ENCODE measurements at regions not wholly inside any gene's neighbourhood (a gene's known extent, or its start where the extent isn't known, plus 50 kb on each side); places are given as distances from the start of the nearest gene placed in this dataset.

- Histone ChIP-seq H2BK12ac (ENCODE audit: low read length) (no peak overlapping the region), H3K18ac (ENCODE audit: low read length) (no peak overlapping the region), H4K91ac (ENCODE audit: low read depth, low read length) (no peak overlapping the region), H3K4ac (ENCODE audit: low read depth, low read length) (no peak overlapping the region), H3K23ac (ENCODE audit: low read length) (no peak overlapping the region), H2BK5ac (ENCODE audit: low read depth, low read length, poor library complexity) (no peak overlapping the region), H4K8ac (ENCODE audit: low read depth, low read length) (no peak overlapping the region), H2BK120ac (ENCODE audit: insufficient read depth, low read length, poor library complexity) (no peak overlapping the region), H2AFZ (ENCODE audit: insufficient read depth, low read length, poor library complexity) (no peak overlapping the region), H3K4me3 (ENCODE audit: low read depth, low read length) (no peak overlapping the region), H3K4me1 (ENCODE audit: control insufficient read depth in 1 of 2, insufficient read depth in 2 of 2, low read length in 2 of 2) (peaks cover 0 to 2% of the 10 kb centered on the region in 2 experiments), H3K4me2 (ENCODE audit: low read length) (no peak overlapping the region), H3K9ac (ENCODE audit: low read length) (no peak overlapping the region), H2AK5ac (ENCODE audit: low read length) (no peak overlapping the region), H3K27me3 (ENCODE audit: insufficient read depth, low read length) (no peaks in the 10 kb centered on the region), H3K79me1 (ENCODE audit: low read length) (no peaks in the 10 kb centered on the region), H3K14ac (ENCODE audit: low read length) (no peak overlapping the region), H3K79me2 (ENCODE audit: control insufficient read depth, insufficient read depth, low read length, poor library complexity) (no peaks in the 10 kb centered on the region), H3K36me3 (ENCODE audit: control insufficient read depth in 1 of 2, insufficient read depth in 2 of 2, low read length in 2 of 2) (no peaks in the 10 kb centered on the region), H3K9me3 (ENCODE audit: insufficient read depth, low read depth, low read length) (no peaks in the 10 kb centered on the region), H4K12ac (ENCODE audit: low read depth, low read length) (no peak overlapping the region), H3K27ac (ENCODE audit: low read depth, low read length) (no peak overlapping the region)
- DNase-seq: no peak
- no CpG with 5 or more reads among the region's 7 CpGs for WGBS (ENCODE audit: extremely low coverage, insufficient coverage, insufficient read length)
These were observed 147.6 kb upstream of the TNR start for GRCh38 chr1:175890958-175891357.

GRCh38 chr1:175889848-175890247 is 146.5 kb upstream of the TNR start:
- Histone ChIP-seq H3K23ac (ENCODE audit: low read length) (no peak overlapping the region), H3K4me3 (ENCODE audit: low read depth, low read length) (no peak overlapping the region), H3K4me1 (ENCODE audit: control insufficient read depth in 1 of 2, insufficient read depth in 2 of 2, low read length in 2 of 2) (peaks cover 2 to 4% of the 10 kb centered on the region in 2 experiments), H3K79me2 (ENCODE audit: control insufficient read depth, insufficient read depth, low read length, poor library complexity) (no peaks in the 10 kb centered on the region), H3K27me3 (ENCODE audit: insufficient read depth, low read length) (no peaks in the 10 kb centered on the region), H3K4me2 (ENCODE audit: low read length) (no peak overlapping the region), H3K36me3 (ENCODE audit: control insufficient read depth in 1 of 2, insufficient read depth in 2 of 2, low read length in 2 of 2) (no peaks in the 10 kb centered on the region), H3K79me1 (ENCODE audit: low read length) (peaks cover 1% of the 10 kb centered on the region), H4K8ac (ENCODE audit: low read depth, low read length) (no peak overlapping the region), H2AK5ac (ENCODE audit: low read length) (no peak overlapping the region), H3K4ac (ENCODE audit: low read depth, low read length) (no peak overlapping the region), H3K18ac (ENCODE audit: low read length) (no peak overlapping the region), H2BK120ac (ENCODE audit: insufficient read depth, low read length, poor library complexity) (no peak overlapping the region), H3K14ac (ENCODE audit: low read length) (no peak overlapping the region), H2BK12ac (ENCODE audit: low read length) (no peak overlapping the region), H3K27ac (ENCODE audit: low read depth, low read length) (no peak overlapping the region), H4K91ac (ENCODE audit: low read depth, low read length) (no peak overlapping the region), H3K9ac (ENCODE audit: low read length) (no peak overlapping the region), H2BK5ac (ENCODE audit: low read depth, low read length, poor library complexity) (no peak overlapping the region), H3K9me3 (ENCODE audit: insufficient read depth, low read depth, low read length) (no peaks in the 10 kb centered on the region), H2AFZ (ENCODE audit: insufficient read depth, low read length, poor library complexity) (no peak overlapping the region), H4K12ac (ENCODE audit: low read depth, low read length) (no peak overlapping the region)
- DNase-seq: peak; percentile 77 to 91
- no CpG with 5 or more reads among the region's 2 CpGs for WGBS (ENCODE audit: extremely low coverage, insufficient coverage, insufficient read length)

DNA sequence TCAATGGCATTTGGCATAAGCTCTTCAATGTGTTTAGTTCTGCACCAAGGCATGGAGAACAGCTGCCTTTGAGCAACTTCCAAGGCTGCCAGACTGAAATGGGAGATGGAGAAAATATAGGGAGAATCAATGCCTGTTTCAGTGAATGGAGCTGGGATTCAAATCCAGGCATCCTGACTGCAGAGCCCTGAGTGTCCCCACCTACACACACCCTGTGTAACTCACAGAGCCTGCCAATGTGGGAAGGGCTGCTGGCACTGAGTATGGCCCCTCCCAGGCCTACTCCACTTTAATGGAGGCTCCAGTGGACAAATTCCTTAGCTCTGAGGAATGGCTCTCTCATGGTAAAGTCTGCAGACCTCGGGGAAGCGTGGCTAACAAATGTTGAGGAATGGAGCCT is 145.6 kb upstream of the TNR start:
- no peak overlapping the region for H3K23ac ChIP-seq (ENCODE audit: low read length)
- DNase-seq: no peak
- no peak overlapping the region for H2BK12ac ChIP-seq (ENCODE audit: low read length)
- peaks cover 2 to 4% of the 10 kb centered on the region in 2 experiments for H3K4me1 ChIP-seq (ENCODE audit: control insufficient read depth in 1 of 2, insufficient read depth in 2 of 2, low read length in 2 of 2)
- no CpG with 5 or more reads among the region's 2 CpGs for WGBS (ENCODE audit: extremely low coverage, insufficient coverage, insufficient read length)
- peaks cover 1% of the 10 kb centered on the region for H3K79me1 ChIP-seq (ENCODE audit: low read length)
- H3K4me3 ChIP-seq (ENCODE audit: low read depth, low read length): no peak overlapping the region
- no peaks in the 10 kb centered on the region for H3K79me2 ChIP-seq (ENCODE audit: control insufficient read depth, insufficient read depth, low read length, poor library complexity)
- no peak overlapping the region for H4K91ac ChIP-seq (ENCODE audit: low read depth, low read length)
- no peak overlapping the region for H3K14ac ChIP-seq (ENCODE audit: low read length)
- H2AFZ ChIP-seq (ENCODE audit: insufficient read depth, low read length, poor library complexity): no peak overlapping the region
- no peak overlapping the region for H2AK5ac ChIP-seq (ENCODE audit: low read length)
- no peak overlapping the region for H2BK120ac ChIP-seq (ENCODE audit: insufficient read depth, low read length, poor library complexity)
- no peak overlapping the region for H2BK5ac ChIP-seq (ENCODE audit: low read depth, low read length, poor library complexity)
- no peak overlapping the region for H3K18ac ChIP-seq (ENCODE audit: low read length)
- H3K9me3 ChIP-seq (ENCODE audit: insufficient read depth, low read depth, low read length): no peaks in the 10 kb centered on the region
- H3K27ac ChIP-seq (ENCODE audit: low read depth, low read length): no peak overlapping the region
- H3K4me2 ChIP-seq (ENCODE audit: low read length): no peak overlapping the region
- H3K4ac ChIP-seq (ENCODE audit: low read depth, low read length): no peak overlapping the region
- H4K12ac ChIP-seq (ENCODE audit: low read depth, low read length): no peak overlapping the region
- no peak overlapping the region for H4K8ac ChIP-seq (ENCODE audit: low read depth, low read length)
- no peak overlapping the region for H3K9ac ChIP-seq (ENCODE audit: low read length)
- H3K27me3 ChIP-seq (ENCODE audit: insufficient read depth, low read length): no peaks in the 10 kb centered on the region
- H3K36me3 ChIP-seq (ENCODE audit: control insufficient read depth in 1 of 2, insufficient read depth in 2 of 2, low read length in 2 of 2): no peaks in the 10 kb centered on the region

- Histone ChIP-seq H4K8ac (ENCODE audit: low read depth, low read length) (no peak overlapping the region), H3K36me3 (ENCODE audit: control insufficient read depth in 1 of 2, insufficient read depth in 2 of 2, low read length in 2 of 2) (no peaks in the 10 kb centered on the region), H3K4me2 (ENCODE audit: low read length) (peak overlapping the region; percentile 10), H3K27ac (ENCODE audit: low read depth, low read length) (no peak overlapping the region), H3K18ac (ENCODE audit: low read length) (no peak overlapping the region), H3K9me3 (ENCODE audit: insufficient read depth, low read depth, low read length) (no peaks in the 10 kb centered on the region), H3K4ac (ENCODE audit: low read depth, low read length) (no peak overlapping the region), H3K4me3 (ENCODE audit: low read depth, low read length) (no peak overlapping the region), H3K79me2 (ENCODE audit: control insufficient read depth, insufficient read depth, low read length, poor library complexity) (no peaks in the 10 kb centered on the region), H3K23ac (ENCODE audit: low read length) (no peak overlapping the region), H4K91ac (ENCODE audit: low read depth, low read length) (no peak overlapping the region), H3K14ac (ENCODE audit: low read length) (no peak overlapping the region), H2BK120ac (ENCODE audit: insufficient read depth, low read length, poor library complexity) (no peak overlapping the region), H4K12ac (ENCODE audit: low read depth, low read length) (no peak overlapping the region), H2BK12ac (ENCODE audit: low read length) (no peak overlapping the region), H2BK5ac (ENCODE audit: low read depth, low read length, poor library complexity) (no peak overlapping the region), H3K4me1 (ENCODE audit: control insufficient read depth in 1 of 2, insufficient read depth in 2 of 2, low read length in 2 of 2) (peaks cover 2 to 4% of the 10 kb centered on the region in 2 experiments), H3K9ac (ENCODE audit: low read length) (no peak overlapping the region), H2AK5ac (ENCODE audit: low read length) (no peak overlapping the region), H3K79me1 (ENCODE audit: low read length) (peaks cover 1% of the 10 kb centered on the region), H2AFZ (ENCODE audit: insufficient read depth, low read length, poor library complexity) (no peak overlapping the region), H3K27me3 (ENCODE audit: insufficient read depth, low read length) (no peaks in the 10 kb centered on the region)
- WGBS (ENCODE audit: extremely low coverage, insufficient coverage, insufficient read length): no CpG with 5 or more reads among the region's 17 CpGs
- peak; percentile 56 to 83 for DNase-seq
These were observed 144.6 kb upstream of the TNR start for GRCh38 chr1:175887981-175888428.
